ENCODE measurements at regions not wholly inside any gene's neighbourhood (a gene's known extent, or its start where the extent isn't known, plus 50 kb on each side); places are given as distances from the start of the nearest gene placed in this dataset.
"Not testable (repeated sequence)": the region's sequence is repeated elsewhere in the genome, so short reads cannot be mapped to it uniquely, and the experiment has no call there.

DNA sequence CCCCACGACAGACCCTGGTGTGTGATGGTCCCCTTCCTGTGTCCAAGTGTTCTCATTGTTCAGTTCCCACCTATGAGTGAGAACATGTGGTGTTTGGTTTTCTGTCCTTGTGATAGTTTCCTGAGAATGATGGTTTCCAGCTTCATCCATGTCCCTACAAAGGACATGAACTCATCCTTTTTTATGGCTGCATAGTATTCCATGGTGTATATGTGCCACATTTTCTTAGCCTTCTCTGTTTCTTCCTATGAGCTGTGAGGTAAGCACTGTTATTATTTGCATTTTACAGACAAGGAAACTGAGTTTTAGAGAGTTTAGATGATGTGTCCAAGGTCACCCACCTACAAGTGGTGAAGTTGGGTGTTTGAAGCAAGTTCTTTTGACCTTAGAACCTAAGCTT lies 51.1 kb upstream of the BNC1 start:
- H3K27ac ChIP-seq; H3K4me1 ChIP-seq; DNase-seq; H3K36me3 ChIP-seq (ENCODE audit: low read depth, missing control alignments); intact Hi-C loops (cut with DNase I; ENCODE audit: low total_unique reads); H3K4me3 ChIP-seq; H3K27me3 ChIP-seq; H3K9me3 ChIP-seq: not testable (repeated sequence)
- WGBS, 2 donors = 92 to 100% methylated on average over 1 of the region's 1 CpG

GRCh38 chr15:83339396-83339795 lies 54.9 kb upstream of the BNC1 start:
- Histone ChIP-seq H3K4me3 (no peak overlapping the region), H3K27me3 (no peaks in the 10 kb centered on the region), H3K4me1 (no peaks in the 10 kb centered on the region), H3K27ac (no peak overlapping the region), H3K36me3 (ENCODE audit: low read depth, missing control alignments) (no peaks in the 10 kb centered on the region), H3K9me3 (no peaks in the 10 kb centered on the region)
- TF ChIP-seq POLR2A (IDR thresholded peaks at IDR 0.05) (no peak), CTCF (IDR thresholded peaks at IDR 0.05) (no peak)
- no peak for DNase-seq
- 77 to 83% methylated on average over 5 of the region's 5 CpGs for WGBS, 2 donors
- intact Hi-C loops (cut with DNase I; ENCODE audit: low total_unique reads) = no loop called here

DNA sequence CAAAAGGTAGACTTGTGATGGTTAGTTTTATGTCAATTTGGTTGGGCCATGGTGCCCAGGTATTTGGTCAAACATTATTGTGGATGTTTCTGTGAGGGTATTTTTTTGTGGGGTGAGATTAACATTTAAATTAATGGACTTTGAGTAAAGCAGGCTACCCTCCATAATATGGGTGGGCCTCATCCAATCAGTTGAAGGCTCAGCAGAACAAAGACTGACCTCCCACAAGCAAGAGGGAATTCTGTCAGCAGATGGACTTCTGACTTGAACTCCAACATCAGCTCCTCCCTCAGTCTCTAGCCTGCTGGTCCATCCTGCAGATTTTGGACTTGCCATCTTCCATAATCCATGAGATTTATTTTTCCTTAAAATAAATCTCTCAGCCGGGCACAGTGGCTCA lies 55.6 kb upstream of the BNC1 start:
- no peaks in the 10 kb centered on the region for H3K27me3 ChIP-seq
- H3K4me3 ChIP-seq = no peak overlapping the region
- no peak for TF ChIP-seq CTCF (IDR thresholded peaks at IDR 0.05)
- no peaks in the 10 kb centered on the region for H3K36me3 ChIP-seq (ENCODE audit: low read depth, missing control alignments)
- H3K9me3 ChIP-seq = no peaks in the 10 kb centered on the region
- intact Hi-C loops (cut with DNase I; ENCODE audit: low total_unique reads) = no loop called here
- H3K27ac ChIP-seq = no peak overlapping the region
- DNase-seq = no peak
- no peaks in the 10 kb centered on the region for H3K4me1 ChIP-seq
- WGBS, 2 donors = 85 to 100% methylated on average over 1 of the region's 1 CpG

DNA sequence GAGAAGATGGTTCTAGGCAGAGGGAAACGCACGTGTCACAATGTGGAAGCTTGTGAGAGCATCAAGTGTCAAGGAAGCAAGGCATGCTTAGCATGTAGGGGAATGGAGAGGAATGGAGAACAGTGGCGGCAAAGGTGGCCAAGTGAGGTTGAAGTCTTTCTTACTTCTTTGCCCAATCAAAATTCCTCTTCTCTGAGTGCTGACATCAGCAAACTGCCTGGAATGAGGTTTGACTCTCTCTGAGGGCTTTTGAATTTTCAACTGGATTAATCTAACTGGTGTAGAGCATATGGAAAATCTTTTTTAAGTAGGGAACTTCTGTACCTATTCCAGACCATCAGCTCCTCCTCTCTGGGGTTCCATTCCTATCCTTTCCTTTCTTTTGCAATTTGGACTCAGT lies 61.9 kb upstream of the BNC1 start:
- Histone ChIP-seq H3K9me3 (no peaks in the 10 kb centered on the region), H3K27ac (no peak overlapping the region), H3K4me1 (no peaks in the 10 kb centered on the region), H3K36me3 (ENCODE audit: low read depth, missing control alignments) (no peaks in the 10 kb centered on the region), H3K4me3 (no peak overlapping the region), H3K27me3 (no peaks in the 10 kb centered on the region)
- DNase-seq = no peak
- no peak for TF ChIP-seq POLR2A (IDR thresholded peaks at IDR 0.05)
- no peak for TF ChIP-seq CTCF (IDR thresholded peaks at IDR 0.05)
- WGBS, 2 donors = 68 to 74% methylated on average over 3 of the region's 3 CpGs
- intact Hi-C loops (cut with DNase I; ENCODE audit: low total_unique reads) = no loop called here

GRCh38 chr15:83352119-83352518 lies 67.7 kb upstream of the BNC1 start:
- TF ChIP-seq CTCF (IDR thresholded peaks at IDR 0.05) (no peak), POLR2A (IDR thresholded peaks at IDR 0.05) (no peak)
- Histone ChIP-seq H3K27ac (no peak overlapping the region), H3K36me3 (ENCODE audit: low read depth, missing control alignments) (no peaks in the 10 kb centered on the region), H3K27me3 (no peaks in the 10 kb centered on the region), H3K4me3 (no peak overlapping the region), H3K4me1 (no peaks in the 10 kb centered on the region), H3K9me3 (no peaks in the 10 kb centered on the region)
- DNase-seq = no peak
- intact Hi-C loops (cut with DNase I; ENCODE audit: low total_unique reads) = no loop called here
- 70 to 74% methylated on average over 1 of the region's 1 CpG for WGBS, 2 donors

Measured in testis (tissue), 2 donors.